ENCODE measurements at regions not wholly inside any gene's neighbourhood (a gene's known extent, or its start where the extent isn't known, plus 50 kb on each side); places are given as distances from the start of the nearest gene placed in this dataset.

GRCh38 chr6:84912472-84913322 is 148.3 kb upstream of the TBX18 start:
- Histone ChIP-seq H3K27me3 (no peaks in the 10 kb centered on the region), H3K36me3 (replicated peaks in 1 of 2; ENCODE audit: insufficient read depth in 1 of 2, low read depth in 2 of 2) (no peaks in the 10 kb centered on the region), H3K4me1 (peaks cover 26% of the 10 kb centered on the region), H3K9me3 (no peaks in the 10 kb centered on the region), H3K4me3 (no peak overlapping the region), H3K27ac (peak overlapping the region in 1 of 4 donors; percentile 13)
- intact Hi-C loops (cut with DNase I) = no loop called here
- ATAC-seq (peak; percentile 72), DNase-seq (peak; percentile 16 to 51 (median 24))
- no peak for TF ChIP-seq POLR2A (IDR thresholded peaks at IDR 0.05)
- TF ChIP-seq, protein P1, sequence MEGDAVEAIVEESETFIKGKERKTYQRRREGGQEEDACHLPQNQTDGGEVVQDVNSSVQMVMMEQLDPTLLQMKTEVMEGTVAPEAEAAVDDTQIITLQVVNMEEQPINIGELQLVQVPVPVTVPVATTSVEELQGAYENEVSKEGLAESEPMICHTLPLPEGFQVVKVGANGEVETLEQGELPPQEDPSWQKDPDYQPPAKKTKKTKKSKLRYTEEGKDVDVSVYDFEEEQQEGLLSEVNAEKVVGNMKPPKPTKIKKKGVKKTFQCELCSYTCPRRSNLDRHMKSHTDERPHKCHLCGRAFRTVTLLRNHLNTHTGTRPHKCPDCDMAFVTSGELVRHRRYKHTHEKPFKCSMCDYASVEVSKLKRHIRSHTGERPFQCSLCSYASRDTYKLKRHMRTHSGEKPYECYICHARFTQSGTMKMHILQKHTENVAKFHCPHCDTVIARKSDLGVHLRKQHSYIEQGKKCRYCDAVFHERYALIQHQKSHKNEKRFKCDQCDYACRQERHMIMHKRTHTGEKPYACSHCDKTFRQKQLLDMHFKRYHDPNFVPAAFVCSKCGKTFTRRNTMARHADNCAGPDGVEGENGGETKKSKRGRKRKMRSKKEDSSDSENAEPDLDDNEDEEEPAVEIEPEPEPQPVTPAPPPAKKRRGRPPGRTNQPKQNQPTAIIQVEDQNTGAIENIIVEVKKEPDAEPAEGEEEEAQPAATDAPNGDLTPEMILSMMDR (IDR thresholded peaks at IDR 0.05) = no peak
- 20 to 30% methylated on average over 11 to 12 of the region's 12 CpGs for WGBS, 2 donors

DNA sequence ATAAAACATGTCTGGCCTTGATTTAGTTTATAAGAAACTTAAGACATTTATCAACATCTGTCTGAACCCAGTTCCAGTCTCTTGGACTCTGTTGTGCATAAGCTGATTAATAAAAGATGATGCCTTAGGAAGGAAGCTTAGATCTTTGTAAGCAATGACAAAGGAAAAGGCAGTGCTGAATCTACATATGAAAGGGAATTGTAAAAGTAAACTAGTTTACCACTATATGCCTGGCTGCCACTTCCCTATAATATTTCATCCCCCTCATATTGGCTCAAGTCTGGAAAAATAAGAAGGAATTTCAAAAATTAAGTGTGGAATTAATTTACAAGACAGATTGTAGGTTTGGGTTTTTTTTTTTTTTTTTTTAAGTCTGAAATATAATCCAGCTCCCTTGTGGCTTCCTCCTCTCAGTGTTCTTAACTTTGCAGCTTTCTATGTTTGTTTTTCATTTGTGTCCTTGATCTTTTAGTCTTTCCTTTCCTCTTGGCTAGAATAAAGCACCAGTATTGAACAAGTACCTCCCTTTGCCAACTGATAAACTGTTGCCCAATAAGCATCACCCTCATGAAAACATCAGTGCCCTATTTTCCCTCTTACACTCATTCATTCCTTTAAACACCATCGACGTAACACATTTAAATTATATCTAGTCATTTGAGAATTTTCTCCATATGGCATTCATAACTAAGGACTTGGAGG is 146.7 kb upstream of the TBX18 start:
- H3K4me3 ChIP-seq = no peak overlapping the region
- no peak for TF ChIP-seq POLR2A (IDR thresholded peaks at IDR 0.05)
- TF ChIP-seq, protein P1 (IDR thresholded peaks at IDR 0.05) = no peak
- no peaks in the 10 kb centered on the region for H3K36me3 ChIP-seq (replicated peaks in 1 of 2; ENCODE audit: insufficient read depth in 1 of 2, low read depth in 2 of 2)
- WGBS, 2 donors = 16 to 34% methylated on average over 2 of the region's 2 CpGs
- intact Hi-C loops (cut with DNase I) = no loop called here
- H3K27me3 ChIP-seq = no peaks in the 10 kb centered on the region
- no peaks in the 10 kb centered on the region for H3K9me3 ChIP-seq
- peak in 1 of 4 donors; percentile 12 for DNase-seq
- peaks cover 26% of the 10 kb centered on the region for H3K4me1 ChIP-seq
- no peak overlapping the region for H3K27ac ChIP-seq
- ATAC-seq = peak; percentile 82

- no peaks in the 10 kb centered on the region for H3K9me3 ChIP-seq
- H3K27ac ChIP-seq = no peak overlapping the region
- peaks cover 26% of the 10 kb centered on the region for H3K4me1 ChIP-seq
- H3K27me3 ChIP-seq = no peaks in the 10 kb centered on the region
- no peak for TF ChIP-seq POLR2A (IDR thresholded peaks at IDR 0.05)
- TF ChIP-seq, protein P1 (IDR thresholded peaks at IDR 0.05) = no peak
- WGBS, 2 donors = 50 to 55% methylated on average over 3 of the region's 3 CpGs
- ATAC-seq (no peak), DNase-seq (no peak)
- H3K36me3 ChIP-seq (replicated peaks in 1 of 2; ENCODE audit: insufficient read depth in 1 of 2, low read depth in 2 of 2) = no peaks in the 10 kb centered on the region
- H3K4me3 ChIP-seq = no peak overlapping the region
- intact Hi-C loops (cut with DNase I) = no loop called here
Observed at GRCh38 chr6:84908304-84908904, 144.0 kb upstream of the TBX18 start.

- WGBS, 2 donors = 85 to 94% methylated on average over 3 of the region's 3 CpGs
- intact Hi-C loops (cut with DNase I) = no loop called here
- ATAC-seq = no peak
Observed at GRCh38 chr6:84906514-84906913, 142.1 kb upstream of the TBX18 start.

More at GRCh38 chr6:84906514-84906913, 142.1 kb upstream of the TBX18 start:
- Histone ChIP-seq H3K9me3 (no peaks in the 10 kb centered on the region), H3K36me3 (replicated peaks in 1 of 2; ENCODE audit: insufficient read depth in 1 of 2, low read depth in 2 of 2) (no peaks in the 10 kb centered on the region), H3K27ac (no peak overlapping the region), H3K27me3 (no peaks in the 10 kb centered on the region), H3K4me1 (peaks cover 20% of the 10 kb centered on the region), H3K4me3 (no peak overlapping the region)
- no peak for DNase-seq
- TF ChIP-seq POLR2A (IDR thresholded peaks at IDR 0.05) = no peak
- TF ChIP-seq, protein P1 (IDR thresholded peaks at IDR 0.05) = no peak
